ENCODE measurements at regions not wholly inside any gene's neighbourhood (a gene's known extent, or its start where the extent isn't known, plus 50 kb on each side); places are given as distances from the start of the nearest gene placed in this dataset.

GRCh38 chr4:156103311-156103710, 149.6 kb upstream of the CTSO start:
- H3K4me3 ChIP-seq (replicated peaks; ENCODE audit: low read depth, low read length), result no peak overlapping the region
- no peak for TF ChIP-seq CTCF (IDR thresholded peaks at IDR 0.05; ENCODE audit: low read length, missing control alignments)
- DNase-seq (ENCODE audit: low read depth), result peak; percentile 20

GRCh38 chr4:156102411-156102810, 148.7 kb upstream of the CTSO start:
- no peak overlapping the region for H3K4me3 ChIP-seq (replicated peaks; ENCODE audit: low read depth, low read length)
- DNase-seq (ENCODE audit: low read depth), result no peak
- no peak for TF ChIP-seq CTCF (IDR thresholded peaks at IDR 0.05; ENCODE audit: low read length, missing control alignments)

- DNase-seq (ENCODE audit: low read depth), result no peak
- no peak overlapping the region for H3K4me3 ChIP-seq (replicated peaks; ENCODE audit: low read depth, low read length)
- TF ChIP-seq CTCF (IDR thresholded peaks at IDR 0.05; ENCODE audit: low read length, missing control alignments), result no peak
These were observed 147.9 kb upstream of the CTSO start for GRCh38 chr4:156101571-156101970.

- TF ChIP-seq CTCF (IDR thresholded peaks at IDR 0.05; ENCODE audit: low read length, missing control alignments), result no peak
- DNase-seq (ENCODE audit: low read depth), result peak; percentile 16
- H3K4me3 ChIP-seq (replicated peaks; ENCODE audit: low read depth, low read length), result no peak overlapping the region
These were observed 147.0 kb upstream of the CTSO start for GRCh38 chr4:156100651-156101050.

- DNase-seq (ENCODE audit: low read depth), result peak; percentile 42
- no peak overlapping the region for H3K4me3 ChIP-seq (replicated peaks; ENCODE audit: low read depth, low read length)
- TF ChIP-seq CTCF (IDR thresholded peaks at IDR 0.05; ENCODE audit: low read length, missing control alignments), result no peak
These were observed 145.1 kb upstream of the CTSO start for GRCh38 chr4:156098805-156099204.

GRCh38 chr4:156085100-156085499, 131.4 kb upstream of the CTSO start:
- DNase-seq (ENCODE audit: low read depth), result no peak
- no peak overlapping the region for H3K4me3 ChIP-seq (replicated peaks; ENCODE audit: low read depth, low read length)
- no peak for TF ChIP-seq CTCF (IDR thresholded peaks at IDR 0.05; ENCODE audit: low read length, missing control alignments)

GRCh38 chr4:156084373-156084772, 130.7 kb upstream of the CTSO start:
- no peak for TF ChIP-seq CTCF (IDR thresholded peaks at IDR 0.05; ENCODE audit: low read length, missing control alignments)
- DNase-seq (ENCODE audit: low read depth), result no peak
- H3K4me3 ChIP-seq (replicated peaks; ENCODE audit: low read depth, low read length), result no peak overlapping the region

Data from fibroblast of pulmonary artery (primary cell).